Kidney (tissue), 13 donors: ENCODE measurements at regions not wholly inside any gene's neighbourhood (a gene's known extent, or its start where the extent isn't known, plus 50 kb on each side); places are given as distances from the start of the nearest gene placed in this dataset.

ENCODE experiments used
- DNase-seq, 5 donors: peaks; one replicate each; pipeline ENCODE4 v3.0.0-alpha.2; 2013 to 2020
- FAIRE-seq: peaks from 2 replicates; lab custom pipeline; 2012; peaks lifted over from hg19 to GRCh38; lab: Jason Lieb, UNC
- H3K27ac ChIP-seq, 2 donors: one replicate each; pipeline ENCODE4 v1.7.0; 2013; ENCODE audit warnings: low read depth in 2 of 2, low read length in 2 of 2, inconsistent platforms in 1 of 2
- H3K27me3 ChIP-seq: one replicate; pipeline ENCODE4 v1.7.1; 2013; ENCODE audit warnings: low read length, inconsistent platforms; ENCODE audit not compliant: control insufficient read depth, insufficient read depth
- H3K36me3 ChIP-seq, 3 donors: one replicate each; pipeline versions ENCODE4 v1.7.0 to v1.7.1; 2013; ENCODE audit warnings: low read length in 3 of 3, control low read depth in 1 of 3, inconsistent platforms in 1 of 3; ENCODE audit not compliant: insufficient read depth in 3 of 3, control insufficient read depth in 2 of 3
- H3K4me1 ChIP-seq, 3 donors: one replicate each; pipeline versions ENCODE4 v1.7.0 to v1.7.1; 2013; ENCODE audit warnings: low read length in 3 of 3, inconsistent platforms in 1 of 3, low read depth in 1 of 3; ENCODE audit not compliant: control insufficient read depth in 2 of 3, insufficient read depth in 2 of 3
- H3K4me3 ChIP-seq, 3 donors: one replicate each; pipeline versions ENCODE4 v1.7.0 to v1.8.1; 2013; ENCODE audit warnings: low read length in 3 of 3, control low read depth in 1 of 3, inconsistent platforms in 1 of 3
- H3K9ac ChIP-seq, 3 donors: one replicate each; pipeline versions ENCODE4 v1.7.0 to v1.7.1; 2013; ENCODE audit warnings: low read length in 3 of 3, control low read depth in 1 of 3, inconsistent platforms in 1 of 3
- H3K9me3 ChIP-seq, 3 donors: one replicate each; pipeline versions ENCODE4 v1.7.0 to v1.7.1; 2013; ENCODE audit warnings: low read length in 3 of 3, control low read depth in 1 of 3, inconsistent platforms in 1 of 3; ENCODE audit not compliant: control insufficient read depth in 2 of 3, insufficient read depth in 1 of 3
- CTCF ChIP-seq: IDR thresholded peaks from 3 replicates; pipeline ENCODE4 v1.5.1; 2012; ENCODE audit warnings: mild to moderate bottlenecking, moderate library complexity, borderline replicate concordance; ENCODE audit not compliant: insufficient read depth; ENCODE audit errors: extremely low read depth
- intact Hi-C: fragments of 100-400 bp; cut with DNase I; formaldehyde crosslinking; loops from one replicate; pipeline ENCODE4 v1.11.1; 2022
- donor health status: control.
- donor health status: control.
- donor health status: control.
- donor health status: control.
- donor health status: control.
- donor health status: DM: yes; HTN: yes; CAD: no.
- donor health status: Normal renal cell carcinoma (clear cell type).

GRCh38 chr13:70964874-70965273 lies 856.6 kb upstream of the KLHL1 start:
- no peak overlapping the region for H3K9ac ChIP-seq
- no peak overlapping the region for H3K27ac ChIP-seq
- H3K4me1 ChIP-seq = no peaks in the 10 kb centered on the region
- TF ChIP-seq CTCF = no peak
- no peaks in the 10 kb centered on the region for H3K9me3 ChIP-seq
- intact Hi-C loops = no loop called here
- no peak overlapping the region for H3K4me3 ChIP-seq
- no peaks in the 10 kb centered on the region for H3K36me3 ChIP-seq
- no peaks in the 10 kb centered on the region for H3K27me3 ChIP-seq
- FAIRE-seq = no peak
- no peak for DNase-seq

- intact Hi-C loops = no loop called here
- H3K36me3 ChIP-seq = no peaks in the 10 kb centered on the region
- no peak overlapping the region for H3K27ac ChIP-seq
- H3K27me3 ChIP-seq = no peaks in the 10 kb centered on the region
- TF ChIP-seq CTCF = no peak
- no peak overlapping the region for H3K9ac ChIP-seq
- H3K4me3 ChIP-seq = no peak overlapping the region
- H3K9me3 ChIP-seq = no peaks in the 10 kb centered on the region
- no peaks in the 10 kb centered on the region for H3K4me1 ChIP-seq
- DNase-seq = peak in 1 of 5 donors; percentile 4
- FAIRE-seq = no peak
These were observed 855.9 kb upstream of the KLHL1 start for GRCh38 chr13:70964124-70964523.

DNA sequence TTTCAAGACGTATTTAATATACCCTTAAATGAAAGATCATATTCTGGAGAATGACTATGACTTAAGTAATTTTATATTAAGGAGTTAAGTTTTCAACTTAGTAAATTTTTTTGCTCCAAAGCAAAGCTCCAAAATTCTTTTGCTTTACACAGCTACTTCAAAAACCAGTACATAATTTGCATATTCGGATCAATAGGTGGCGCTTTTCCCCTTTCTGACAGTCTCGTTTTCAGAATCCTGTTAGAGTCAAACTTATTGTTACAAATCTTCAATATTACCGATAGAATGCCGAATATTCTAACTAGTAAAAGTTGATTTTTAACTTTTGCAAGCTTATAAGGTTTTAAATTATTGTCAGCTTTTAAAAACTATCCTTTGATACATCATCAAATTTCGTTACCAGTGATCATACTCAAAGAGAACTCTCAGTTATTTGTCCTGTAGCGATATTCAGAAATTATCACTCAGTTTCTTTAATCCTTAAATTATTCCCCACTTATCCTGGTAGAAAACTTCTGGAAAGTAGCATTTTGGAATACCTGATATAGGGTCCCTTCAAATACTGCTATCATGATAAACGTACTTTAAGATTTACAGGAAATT lies 852.7 kb upstream of the KLHL1 start:
- FAIRE-seq = peak; percentile 69
- Histone ChIP-seq H3K4me1 (no peaks in the 10 kb centered on the region), H3K9me3 (no peaks in the 10 kb centered on the region), H3K36me3 (no peaks in the 10 kb centered on the region), H3K4me3 (no peak overlapping the region), H3K9ac (no peak overlapping the region), H3K27me3 (no peaks in the 10 kb centered on the region), H3K27ac (no peak overlapping the region)
- peak; percentile 55 for TF ChIP-seq CTCF
- intact Hi-C loops = no loop called here
- DNase-seq = peak in 2 of 5 donors; percentile 40 to 67
